GM12872 (cell line): ENCODE measurements at regions not wholly inside any gene's neighbourhood (a gene's known extent, or its start where the extent isn't known, plus 50 kb on each side); places are given as distances from the start of the nearest gene placed in this dataset.

Source experiments
- TF ChIP-seq, protein P1 (sequence below): IDR thresholded peaks from 3 replicates; pipeline ENCODE4 v1.5.1; 2011; ENCODE audit warnings: low read depth, mild to moderate bottlenecking, low read length, moderate library complexity; ENCODE audit not compliant: insufficient read depth

DNA sequence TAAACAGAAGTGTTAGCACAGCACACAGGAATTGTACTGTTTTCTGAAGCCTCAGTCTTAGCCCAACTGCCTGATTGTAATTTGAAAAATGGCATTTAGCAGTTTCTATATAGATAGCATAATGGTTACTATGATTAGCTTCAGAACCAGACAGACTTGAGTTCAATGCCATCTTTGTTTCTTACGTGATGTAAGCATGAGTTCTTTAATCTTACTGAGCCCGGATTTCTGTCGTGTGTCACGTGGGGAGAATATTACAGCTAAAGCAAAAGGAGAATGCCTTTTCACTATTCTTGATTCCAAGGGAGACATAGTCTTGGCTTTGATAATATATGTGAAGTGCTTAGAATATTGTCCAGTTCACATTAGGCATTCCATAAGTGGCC, 407.3 kb downstream of the STIM2 start:
- TF ChIP-seq, protein P1, sequence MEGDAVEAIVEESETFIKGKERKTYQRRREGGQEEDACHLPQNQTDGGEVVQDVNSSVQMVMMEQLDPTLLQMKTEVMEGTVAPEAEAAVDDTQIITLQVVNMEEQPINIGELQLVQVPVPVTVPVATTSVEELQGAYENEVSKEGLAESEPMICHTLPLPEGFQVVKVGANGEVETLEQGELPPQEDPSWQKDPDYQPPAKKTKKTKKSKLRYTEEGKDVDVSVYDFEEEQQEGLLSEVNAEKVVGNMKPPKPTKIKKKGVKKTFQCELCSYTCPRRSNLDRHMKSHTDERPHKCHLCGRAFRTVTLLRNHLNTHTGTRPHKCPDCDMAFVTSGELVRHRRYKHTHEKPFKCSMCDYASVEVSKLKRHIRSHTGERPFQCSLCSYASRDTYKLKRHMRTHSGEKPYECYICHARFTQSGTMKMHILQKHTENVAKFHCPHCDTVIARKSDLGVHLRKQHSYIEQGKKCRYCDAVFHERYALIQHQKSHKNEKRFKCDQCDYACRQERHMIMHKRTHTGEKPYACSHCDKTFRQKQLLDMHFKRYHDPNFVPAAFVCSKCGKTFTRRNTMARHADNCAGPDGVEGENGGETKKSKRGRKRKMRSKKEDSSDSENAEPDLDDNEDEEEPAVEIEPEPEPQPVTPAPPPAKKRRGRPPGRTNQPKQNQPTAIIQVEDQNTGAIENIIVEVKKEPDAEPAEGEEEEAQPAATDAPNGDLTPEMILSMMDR = no peak

DNA sequence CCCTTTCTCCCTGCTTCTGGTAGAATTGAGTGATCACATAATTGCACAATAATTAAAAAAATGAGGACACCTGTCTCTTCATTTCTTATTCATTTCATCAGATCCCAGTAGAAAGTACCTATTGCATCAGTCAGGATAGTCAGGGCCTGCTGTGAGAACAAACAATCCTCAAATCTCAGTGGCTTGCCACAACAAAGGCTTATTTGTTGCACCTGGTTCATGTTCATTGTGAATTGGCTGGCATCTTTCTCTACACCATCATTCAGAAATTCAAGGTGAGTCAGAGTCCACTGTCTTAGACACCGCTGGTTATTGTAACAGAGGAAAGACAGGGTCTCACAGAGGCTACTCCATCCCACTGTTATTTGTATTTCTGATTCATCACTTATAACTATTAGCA, 409.8 kb downstream of the STIM2 start:
- TF ChIP-seq, protein P1 = no peak

DNA sequence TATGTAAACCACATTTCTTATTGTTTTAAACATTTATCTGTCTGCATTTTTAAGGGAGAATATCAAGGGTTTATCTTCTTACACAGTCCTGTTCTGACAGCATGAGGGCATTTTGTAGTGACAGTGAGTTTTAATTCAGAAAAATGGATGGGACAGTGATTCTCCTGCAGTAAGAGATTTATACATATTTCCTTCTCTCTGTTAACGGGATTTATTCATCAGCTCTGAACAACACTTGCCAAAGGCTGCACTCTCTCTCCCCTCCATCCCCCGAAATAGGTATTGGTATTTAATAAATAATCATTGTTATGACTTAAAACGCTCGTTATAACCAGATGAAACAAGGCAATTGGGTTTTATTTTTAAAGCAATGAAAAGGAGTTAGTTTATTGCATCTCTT, 410.9 kb downstream of the STIM2 start:
- TF ChIP-seq, protein P1 = no peak

DNA sequence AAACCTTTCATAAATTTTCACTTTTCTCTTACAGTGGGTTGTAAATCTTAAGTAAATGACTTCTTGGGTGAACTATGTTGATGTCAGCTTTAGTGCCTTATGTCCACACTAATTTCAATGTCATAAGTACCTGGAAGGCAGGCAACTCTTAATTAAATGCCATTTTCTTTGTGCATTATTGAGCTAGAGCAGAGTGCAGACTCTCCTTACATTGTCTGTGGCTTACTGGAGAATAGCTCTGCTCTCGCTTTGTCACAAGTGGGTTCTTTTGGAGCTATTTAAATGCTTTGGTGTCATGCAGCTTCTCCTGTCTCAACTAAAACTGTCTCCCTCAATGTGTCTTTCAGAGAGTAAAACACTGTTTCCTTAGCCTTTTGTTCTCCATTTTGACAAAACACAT, 411.6 kb downstream of the STIM2 start:
- TF ChIP-seq, protein P1 = no peak

DNA sequence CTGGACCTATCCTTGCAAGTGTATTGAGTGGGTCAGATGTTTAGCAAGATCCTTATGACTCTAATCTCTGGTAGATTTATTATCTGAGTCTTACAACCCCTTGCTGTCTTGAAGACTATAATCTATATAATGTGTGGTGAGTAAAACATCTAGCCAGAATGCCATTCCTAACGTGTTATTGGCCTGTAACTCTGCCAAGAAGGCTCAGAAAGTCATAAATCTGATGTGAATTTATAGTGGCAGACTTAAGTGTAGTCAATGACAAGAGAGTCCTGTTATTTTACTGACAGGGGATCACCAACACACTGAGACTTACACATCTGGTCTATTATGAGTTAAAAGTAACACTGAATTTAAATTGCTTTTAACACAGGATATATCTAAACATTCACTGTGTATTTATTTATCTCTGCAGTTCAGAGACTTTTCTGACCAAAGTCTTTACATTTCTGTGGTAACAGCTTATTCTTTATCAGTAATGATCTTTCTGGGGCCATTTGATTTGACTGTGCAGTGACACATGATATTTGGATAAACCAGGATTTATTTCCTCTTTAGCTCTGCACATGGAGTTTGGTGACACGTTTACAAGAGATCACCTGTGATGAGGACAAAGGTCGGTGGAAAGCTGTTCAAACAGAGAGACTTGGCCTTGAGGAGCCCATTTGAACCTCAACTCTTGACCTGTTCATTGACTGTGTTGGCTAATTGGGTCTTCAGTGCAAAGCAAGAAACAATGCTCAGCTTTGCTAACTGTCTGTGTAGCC, 415.8 kb downstream of the STIM2 start:
- TF ChIP-seq, protein P1 = no peak

DNA sequence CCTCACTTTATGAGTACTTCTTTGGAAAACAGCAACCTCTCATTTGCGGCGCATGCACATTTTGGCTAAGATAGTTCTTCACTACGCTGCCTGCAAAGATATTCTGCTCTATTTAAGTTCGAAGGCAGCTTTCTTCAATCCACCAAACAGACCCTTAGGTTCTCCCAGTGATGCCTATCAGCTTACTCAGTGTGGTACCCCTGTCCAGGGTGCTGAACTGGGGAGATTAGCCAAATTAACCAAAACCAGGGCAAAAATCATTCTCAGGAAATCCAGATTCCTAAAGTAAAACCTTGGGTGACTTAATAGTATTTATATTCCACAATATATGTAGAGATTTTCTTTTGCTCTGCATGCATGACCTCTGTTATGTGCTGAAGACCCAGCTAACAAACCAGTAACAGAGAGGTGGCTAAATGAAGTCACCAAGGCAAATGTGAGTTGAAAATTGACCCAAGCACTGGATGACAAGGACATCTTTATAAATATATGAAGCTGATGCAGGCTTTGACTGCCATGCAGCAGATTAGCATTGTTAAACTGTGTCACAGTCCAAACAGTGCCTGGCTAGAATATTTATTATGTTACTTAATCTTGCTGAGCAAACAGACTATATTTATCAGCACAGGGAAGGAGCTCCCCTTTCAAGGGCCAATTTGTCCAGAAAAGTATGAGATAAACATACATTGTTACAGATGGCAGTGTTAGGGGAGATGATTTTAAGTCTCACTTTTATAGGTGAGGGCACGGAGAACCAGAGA, 418.2 kb downstream of the STIM2 start:
- TF ChIP-seq, protein P1 = no peak

DNA sequence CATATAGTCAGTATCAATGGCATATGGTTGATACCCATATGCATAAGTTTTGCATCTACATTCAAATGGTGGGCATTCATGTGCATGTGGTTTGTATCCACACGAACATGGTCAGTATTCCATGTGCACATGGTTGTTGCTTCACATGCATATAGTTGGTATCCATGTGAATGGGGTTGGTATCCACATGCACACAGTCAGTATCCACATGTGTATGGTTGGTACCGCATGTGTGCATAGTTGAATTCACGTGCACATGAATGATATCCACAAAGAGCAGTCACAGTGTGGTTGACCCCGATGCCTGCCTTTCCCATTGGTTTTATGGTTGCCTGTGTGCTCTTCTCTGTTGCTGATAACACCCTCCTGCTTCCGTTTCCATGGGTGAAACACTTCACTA, 427.9 kb downstream of the STIM2 start:
- TF ChIP-seq, protein P1 = no peak
